Gastrocnemius medialis (tissue), 4 donors: ENCODE measurements at regions not wholly inside any gene's neighbourhood (a gene's known extent, or its start where the extent isn't known, plus 50 kb on each side); places are given as distances from the start of the nearest gene placed in this dataset.

Experiments
- ATAC-seq, 2 donors: fragments of 150-250 bp; one replicate each; pipeline ENCODE4 v1.9.1; 2016
- DNase-seq, 2 donors: peaks; one replicate each; pipeline ENCODE4 v3.0.0-alpha.2; 2019
- H3K27ac ChIP-seq, 4 donors: fragments of 200-600 bp; sonication (generic); 1 replicate in 1 of 4; 2 replicates in 3 of 4; pipeline ENCODE4 v1.5.1; 2016 to 2018; ENCODE audit warnings: mild to moderate bottlenecking in 2 of 4, moderate library complexity in 1 of 4
- H3K27me3 ChIP-seq, 3 donors: fragments of 200-600 bp; sonication (generic) in 2 of 3; 1 replicate in 1 of 3; 2 replicates in 2 of 3; pipeline versions ENCODE4 v1.5.1 to v1.6.0; 2016 to 2019; ENCODE audit warnings: mild to moderate bottlenecking in 1 of 3, moderate library complexity in 1 of 3
- H3K36me3 ChIP-seq, 2 donors: fragments of 200-600 bp; sonication (generic) in 1 of 2; one replicate each; pipeline ENCODE4 v1.5.1; 2017 to 2018
- H3K4me1 ChIP-seq, 2 donors: fragments of 200-600 bp; sonication (generic) in 1 of 2; one replicate each; pipeline ENCODE4 v1.5.1; 2016 to 2017; ENCODE audit warnings: mild to moderate bottlenecking in 2 of 2
- H3K4me3 ChIP-seq, 4 donors: fragments of 200-600 bp; sonication (generic) in 3 of 4; 1 replicate in 1 of 4; 2 replicates in 3 of 4; pipeline ENCODE4 v1.5.1; 2016 to 2019; ENCODE audit warnings: mild to moderate bottlenecking in 2 of 4
- H3K9me3 ChIP-seq, 3 donors: fragments of 200-600 bp; sonication (generic) in 2 of 3; 1 replicate in 1 of 3; 2 replicates in 2 of 3; pipeline ENCODE4 v1.5.1; 2016 to 2019
- CTCF ChIP-seq, 5 experiments: fragments of 450-650 bp in 3 of 5; fragments of 200-600 bp in 2 of 5; sonication (generic) in 2 of 5; IDR thresholded peaks in 4 of 5; conservative IDR thresholded peaks in 1 of 5; 1 replicate in 4 of 5; 2 replicates in 1 of 5; pipeline ENCODE4 v1.5.1; 2016 to 2019; ENCODE audit warnings: antibody characterized with exemption in 5 of 5, mild to moderate bottlenecking in 3 of 5, moderate library complexity in 3 of 5
- POLR2A ChIP-seq, 2 donors: fragments of 450-650 bp; IDR thresholded peaks; one replicate each; pipeline ENCODE4 v1.6.1; 2017; ENCODE audit warnings: antibody characterized with exemption in 2 of 2, mild to moderate bottlenecking in 2 of 2, moderate library complexity in 2 of 2
- in situ Hi-C, 4 donors: fragments of 200-750 bp; cut with MboI; loops; one replicate each; pipeline versions ENCODE4 v1.15.0 to v1.8.0; 2017; ENCODE audit warnings: low sequenced_read_pairs in 4 of 4
- intact Hi-C: fragments of 100-400 bp; cut with DNase I; formaldehyde crosslinking; loops from one replicate; pipeline ENCODE4 v1.15.1; 2023; ENCODE audit warnings: low total_unique reads

GRCh38 chr9:88818495-88819201, 172.6 kb upstream of the S1PR3 start:
- H3K4me1 ChIP-seq = no peaks in the 10 kb centered on the region
- H3K36me3 ChIP-seq = no peaks in the 10 kb centered on the region
- intact Hi-C loops (no loop called here), in situ Hi-C loops (no loop called here)
- H3K4me3 ChIP-seq = no peak overlapping the region
- H3K27ac ChIP-seq = no peak overlapping the region
- no peaks in the 10 kb centered on the region for H3K27me3 ChIP-seq
- ATAC-seq (no peak), DNase-seq (no peak)
- no peaks in the 10 kb centered on the region for H3K9me3 ChIP-seq
- no peak for TF ChIP-seq CTCF (IDR thresholded peaks at IDR 0.05 in 4 of 5, conservative IDR thresholded peaks at IDR 0.05 in 1 of 5)
- TF ChIP-seq POLR2A (IDR thresholded peaks at IDR 0.05) = no peak

- Histone ChIP-seq H3K27ac (no peak overlapping the region), H3K36me3 (no peaks in the 10 kb centered on the region), H3K4me3 (no peak overlapping the region), H3K4me1 (no peaks in the 10 kb centered on the region), H3K9me3 (no peaks in the 10 kb centered on the region), H3K27me3 (no peaks in the 10 kb centered on the region)
- DNase-seq (no peak), ATAC-seq (no peak)
- no peak for TF ChIP-seq CTCF (IDR thresholded peaks at IDR 0.05 in 4 of 5, conservative IDR thresholded peaks at IDR 0.05 in 1 of 5)
- no peak for TF ChIP-seq POLR2A (IDR thresholded peaks at IDR 0.05)
- intact Hi-C loops = no loop called here
- in situ Hi-C loops = no loop called here
Observed at GRCh38 chr9:88819476-88819875, 171.8 kb upstream of the S1PR3 start.

GRCh38 chr9:88820055-88820454, 171.2 kb upstream of the S1PR3 start:
- Histone ChIP-seq H3K4me3 (no peak overlapping the region), H3K4me1 (no peaks in the 10 kb centered on the region), H3K27me3 (no peaks in the 10 kb centered on the region), H3K27ac (no peak overlapping the region), H3K36me3 (no peaks in the 10 kb centered on the region), H3K9me3 (no peaks in the 10 kb centered on the region)
- TF ChIP-seq POLR2A (IDR thresholded peaks at IDR 0.05) = no peak
- no peak for TF ChIP-seq CTCF (IDR thresholded peaks at IDR 0.05 in 4 of 5, conservative IDR thresholded peaks at IDR 0.05 in 1 of 5)
- in situ Hi-C loops (no loop called here), intact Hi-C loops (no loop called here)
- no peak for ATAC-seq
- DNase-seq = no peak

GRCh38 chr9:88821033-88821745, 170.1 kb upstream of the S1PR3 start:
- Histone ChIP-seq H3K27me3 (no peaks in the 10 kb centered on the region), H3K9me3 (no peaks in the 10 kb centered on the region)
- in situ Hi-C loops = no loop called here

More at GRCh38 chr9:88821033-88821745, 170.1 kb upstream of the S1PR3 start:
- H3K36me3 ChIP-seq = no peaks in the 10 kb centered on the region
- TF ChIP-seq POLR2A (IDR thresholded peaks at IDR 0.05) = no peak
- TF ChIP-seq CTCF (IDR thresholded peaks at IDR 0.05 in 4 of 5, conservative IDR thresholded peaks at IDR 0.05 in 1 of 5) = no peak
- no peak for ATAC-seq
- no peaks in the 10 kb centered on the region for H3K4me1 ChIP-seq
- no peak overlapping the region for H3K27ac ChIP-seq
- intact Hi-C loops = no loop called here
- DNase-seq = no peak
- no peak overlapping the region for H3K4me3 ChIP-seq
